Glomerular visceral epithelial cell (primary cell): ENCODE measurements at regions not wholly inside any gene's neighbourhood (a gene's known extent, or its start where the extent isn't known, plus 50 kb on each side); places are given as distances from the start of the nearest gene placed in this dataset.
"Not testable (repeated sequence)": the region's sequence is repeated elsewhere in the genome, so short reads cannot be mapped to it uniquely, and the experiment has no call there.

Experiments used
- DNase-seq: peaks from one replicate; pipeline ENCODE4 v3.0.0-alpha.2; 2016; ENCODE audit errors: extremely low spot score

GRCh38 chr6:159400826-159401225 lies 231.6 kb downstream of the FNDC1 start:
- DNase-seq, result peak; percentile 18

- DNase-seq, result no peak
These were observed 230.6 kb downstream of the FNDC1 start for GRCh38 chr6:159399751-159400221.

DNA sequence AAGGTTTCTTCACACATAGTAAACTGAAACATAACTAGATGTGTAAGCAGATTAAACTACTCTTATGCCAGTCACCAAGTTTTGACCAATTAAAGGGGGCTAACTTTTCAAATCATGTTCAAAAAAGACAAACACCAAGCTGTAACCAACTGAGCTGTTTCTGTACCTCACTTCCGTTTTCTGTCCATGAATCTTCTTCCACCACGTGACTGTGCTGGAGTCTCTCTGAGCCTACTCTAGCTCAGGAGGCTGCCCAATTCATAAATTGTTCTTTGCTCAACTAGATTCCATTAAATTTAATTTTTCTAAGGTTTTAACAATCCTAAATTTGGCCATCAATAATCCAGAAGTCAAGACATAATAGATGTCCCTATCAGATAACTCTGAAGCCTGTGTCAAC lies 229.4 kb downstream of the FNDC1 start:
- DNase-seq, result no peak

- DNase-seq, result no peak
These were observed 228.6 kb downstream of the FNDC1 start for GRCh38 chr6:159397753-159398152.

DNA sequence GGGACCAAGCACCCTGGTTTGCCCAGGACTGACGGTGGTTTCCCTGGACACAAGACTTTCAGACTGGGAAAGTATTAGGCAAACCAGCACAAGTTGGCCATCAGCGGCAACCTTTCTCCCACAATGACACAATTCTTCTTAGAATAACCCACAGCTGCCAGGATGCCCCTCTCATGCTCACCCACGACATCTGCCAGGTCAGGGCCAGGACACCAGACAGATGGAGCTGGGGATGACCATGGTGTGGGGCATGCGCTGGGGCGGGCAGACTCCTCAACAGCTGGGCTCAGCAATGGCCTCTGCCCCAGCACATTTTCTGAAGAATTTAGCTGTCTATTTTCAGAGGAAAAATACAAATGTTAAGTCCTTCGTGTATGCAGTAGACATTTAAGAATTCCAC lies 226.4 kb downstream of the FNDC1 start:
- DNase-seq, result no peak

- not testable (repeated sequence) for DNase-seq
These were observed 223.5 kb downstream of the FNDC1 start for GRCh38 chr6:159392695-159393094.

DNA sequence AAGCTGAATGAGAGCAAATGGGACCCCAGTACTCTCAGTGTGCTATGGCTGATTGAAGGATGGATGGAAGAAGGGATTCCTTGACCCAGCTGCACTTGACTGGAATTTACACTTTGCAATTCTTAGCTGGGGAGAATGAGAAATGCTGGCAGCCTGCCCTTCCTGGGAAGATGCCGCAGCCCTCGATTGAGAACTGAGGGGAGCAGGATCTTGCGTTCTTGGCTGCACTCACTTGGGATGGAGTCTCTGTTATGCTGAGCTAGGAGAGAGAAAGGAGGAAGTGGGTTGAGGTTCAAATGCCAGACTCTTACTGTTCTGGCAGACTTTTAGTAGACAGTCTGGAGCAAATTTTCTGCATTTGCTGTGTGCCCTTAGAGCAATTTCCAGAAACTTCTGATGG lies 221.2 kb downstream of the FNDC1 start:
- DNase-seq, result no peak

- DNase-seq, result no peak
These were observed 220.5 kb downstream of the FNDC1 start for GRCh38 chr6:159389695-159390094.

- DNase-seq, result no peak
These were observed 210.9 kb downstream of the FNDC1 start for GRCh38 chr6:159380114-159380513.

DNA sequence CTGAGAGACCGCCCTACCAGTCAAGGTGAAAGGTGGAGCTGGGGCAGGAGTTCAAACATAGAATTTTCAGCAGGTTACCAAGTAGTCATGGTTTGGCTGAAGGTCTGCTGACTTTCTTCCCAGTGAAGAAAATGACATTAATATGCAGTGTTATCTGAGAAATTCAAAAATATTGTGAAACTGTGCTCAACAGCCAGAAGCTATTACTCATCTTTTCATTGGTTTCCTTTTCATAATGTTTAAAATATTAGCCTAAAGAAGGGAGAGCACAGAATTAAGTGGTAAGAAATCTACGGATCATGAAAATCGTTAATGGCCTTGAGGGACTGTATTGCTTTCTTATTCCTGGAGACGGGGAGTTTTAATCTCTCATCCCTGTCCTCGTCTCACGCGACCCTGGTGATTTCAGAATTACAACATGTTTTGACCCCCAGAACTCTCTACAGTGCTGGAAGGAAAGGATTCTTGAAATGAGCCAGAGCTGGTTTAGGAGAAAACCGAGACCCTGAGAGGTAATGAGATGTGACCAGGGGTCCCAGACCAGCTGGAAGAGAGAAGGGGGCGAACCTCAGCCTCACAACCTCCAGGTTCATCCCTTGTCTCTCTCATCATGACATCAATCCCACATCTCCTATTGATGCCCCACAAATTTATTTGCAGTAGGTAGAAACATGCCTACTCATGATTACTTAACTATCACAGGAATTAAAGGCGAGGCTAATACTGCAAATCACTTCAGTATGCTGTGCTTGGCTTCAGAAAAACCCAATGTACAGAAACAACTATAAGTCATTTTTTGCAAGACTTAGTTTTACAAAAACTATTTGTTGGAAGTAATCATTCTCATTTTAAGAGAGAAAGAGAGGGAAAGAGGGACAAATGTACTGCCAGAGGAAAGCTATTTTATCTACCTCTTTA lies 209.5 kb downstream of the FNDC1 start:
- DNase-seq, result no peak

- DNase-seq, result no peak
These were observed 207.4 kb downstream of the FNDC1 start for GRCh38 chr6:159376516-159377158.

DNA sequence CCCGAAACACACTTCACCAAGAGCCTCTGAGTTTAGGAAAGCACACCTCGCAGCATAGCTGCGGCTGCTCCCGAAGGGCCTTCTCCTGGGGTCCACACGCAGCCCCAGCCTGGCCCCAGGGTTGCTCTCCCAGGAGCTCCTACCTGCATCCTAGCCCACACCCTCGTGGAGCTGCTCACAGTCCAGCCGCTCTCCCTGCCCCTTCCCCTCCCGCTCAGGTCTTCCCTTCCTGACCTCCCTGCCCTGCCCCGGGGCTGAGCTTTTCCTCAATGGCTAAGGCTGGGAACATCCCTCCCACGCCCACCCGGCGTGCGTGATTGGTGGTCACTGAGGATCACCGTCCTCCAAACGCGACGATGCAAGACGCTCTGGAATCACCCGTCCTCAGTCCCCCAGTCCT lies 205.8 kb downstream of the FNDC1 start:
- no peak for DNase-seq

DNA sequence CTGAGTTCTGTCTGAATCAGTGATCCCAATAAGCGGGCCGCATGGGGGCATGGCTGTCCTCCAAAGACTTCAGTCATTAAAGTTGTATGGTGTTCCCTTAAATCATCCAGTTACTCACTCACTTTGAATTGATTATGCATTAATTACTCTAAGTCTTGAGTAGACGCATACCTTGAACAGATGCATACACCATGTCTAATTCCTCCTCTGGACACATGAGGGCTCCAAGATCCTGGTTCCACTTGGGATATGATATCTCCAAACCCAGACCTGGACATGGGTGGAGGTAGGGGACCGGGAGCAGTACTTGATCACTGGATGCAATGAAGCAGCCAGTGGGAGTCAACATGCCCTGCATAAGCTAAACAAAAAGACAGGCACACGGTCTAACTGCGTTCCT lies 204.5 kb downstream of the FNDC1 start:
- DNase-seq, result no peak

DNA sequence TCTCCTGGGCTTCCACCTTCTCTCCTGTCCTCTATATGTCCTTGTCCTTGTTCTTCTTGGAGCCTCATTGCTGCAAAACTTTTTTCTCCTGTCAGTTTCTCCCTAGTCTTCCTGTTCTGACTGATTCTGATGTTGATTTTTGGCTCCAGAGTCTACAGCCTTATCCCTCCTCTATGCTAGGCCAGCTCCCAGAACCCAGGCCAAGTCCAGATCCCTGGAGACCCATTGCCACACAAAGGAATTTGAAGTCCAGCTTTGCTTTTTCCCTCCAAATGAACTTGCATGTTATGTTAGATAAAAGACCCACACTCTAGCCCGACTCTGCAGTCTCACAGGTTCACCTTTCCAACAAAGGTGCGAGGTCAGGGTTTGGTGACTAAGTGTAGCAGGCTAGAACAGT lies 203.1 kb downstream of the FNDC1 start:
- DNase-seq, result no peak

DNA sequence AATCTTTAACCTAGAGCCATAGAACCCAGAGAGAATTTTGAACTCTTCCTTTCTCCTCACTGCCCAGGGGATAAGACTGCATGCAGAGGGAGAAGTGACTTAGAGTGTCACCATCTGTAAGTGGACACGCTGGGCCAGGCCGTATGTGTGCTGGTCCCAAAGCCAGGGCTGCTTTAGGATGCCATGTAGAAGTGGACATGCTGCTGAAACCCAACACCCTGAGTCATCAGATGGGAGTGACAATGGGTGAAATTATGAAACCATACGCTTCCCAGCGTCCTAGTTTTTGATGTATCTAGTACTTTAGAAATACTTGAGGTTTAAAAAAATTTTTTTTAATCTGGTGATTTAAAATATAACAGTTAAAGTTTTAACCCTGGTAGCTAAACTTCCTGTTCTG lies 191.1 kb downstream of the FNDC1 start:
- no peak for DNase-seq

DNA sequence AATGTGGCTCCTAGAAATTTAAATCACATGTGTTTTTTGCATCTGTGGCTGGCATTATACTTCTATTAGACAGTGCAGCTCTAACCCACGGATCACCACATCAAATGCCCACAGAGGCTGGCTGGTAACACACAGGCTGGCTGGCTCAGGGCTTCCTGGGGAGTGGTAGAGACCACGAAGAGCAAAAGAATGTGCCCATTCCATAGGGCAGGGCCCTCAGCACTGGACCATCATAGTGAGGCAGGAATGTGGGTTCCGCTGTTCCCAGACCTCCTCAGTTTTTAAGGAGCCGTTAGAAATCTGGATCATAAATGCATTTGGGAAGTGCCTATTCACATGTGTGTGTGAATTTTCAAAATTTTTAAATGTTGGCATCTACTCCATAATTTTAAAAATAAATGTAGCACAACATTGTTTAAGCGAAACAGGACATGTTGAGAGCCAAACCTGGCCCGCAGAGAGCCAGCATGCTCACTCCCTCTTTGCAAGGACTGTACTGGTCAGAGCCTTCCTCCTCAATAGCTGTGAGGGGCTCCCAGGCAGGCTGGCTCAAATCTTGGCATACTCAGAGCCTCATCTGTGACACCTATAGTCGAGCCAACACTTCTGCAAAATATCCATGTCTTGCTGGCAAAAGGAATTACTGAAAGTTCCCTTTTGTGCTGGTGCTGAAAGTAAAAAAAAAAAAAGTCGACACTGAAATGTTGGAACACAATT lies 190.5 kb downstream of the FNDC1 start:
- DNase-seq, result no peak

DNA sequence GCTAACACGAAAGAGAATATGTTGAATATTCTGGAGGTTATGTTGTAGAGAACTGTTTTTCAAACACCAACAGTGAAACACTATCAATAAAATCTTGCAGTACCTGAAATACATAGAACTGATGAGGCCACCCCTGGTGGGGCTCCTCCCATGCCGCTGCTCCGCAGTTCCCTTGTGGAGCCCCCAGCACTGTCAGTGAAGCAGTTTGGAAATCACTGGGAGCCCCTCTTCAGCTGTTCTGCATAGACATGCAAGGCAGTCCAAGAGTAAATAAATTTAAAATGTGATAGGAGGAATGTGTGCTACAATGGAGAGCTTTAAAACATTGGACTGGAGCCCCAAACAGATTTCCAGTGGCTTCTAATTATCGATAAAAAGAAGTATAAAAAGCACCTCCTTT lies 189.4 kb downstream of the FNDC1 start:
- no peak for DNase-seq

DNA sequence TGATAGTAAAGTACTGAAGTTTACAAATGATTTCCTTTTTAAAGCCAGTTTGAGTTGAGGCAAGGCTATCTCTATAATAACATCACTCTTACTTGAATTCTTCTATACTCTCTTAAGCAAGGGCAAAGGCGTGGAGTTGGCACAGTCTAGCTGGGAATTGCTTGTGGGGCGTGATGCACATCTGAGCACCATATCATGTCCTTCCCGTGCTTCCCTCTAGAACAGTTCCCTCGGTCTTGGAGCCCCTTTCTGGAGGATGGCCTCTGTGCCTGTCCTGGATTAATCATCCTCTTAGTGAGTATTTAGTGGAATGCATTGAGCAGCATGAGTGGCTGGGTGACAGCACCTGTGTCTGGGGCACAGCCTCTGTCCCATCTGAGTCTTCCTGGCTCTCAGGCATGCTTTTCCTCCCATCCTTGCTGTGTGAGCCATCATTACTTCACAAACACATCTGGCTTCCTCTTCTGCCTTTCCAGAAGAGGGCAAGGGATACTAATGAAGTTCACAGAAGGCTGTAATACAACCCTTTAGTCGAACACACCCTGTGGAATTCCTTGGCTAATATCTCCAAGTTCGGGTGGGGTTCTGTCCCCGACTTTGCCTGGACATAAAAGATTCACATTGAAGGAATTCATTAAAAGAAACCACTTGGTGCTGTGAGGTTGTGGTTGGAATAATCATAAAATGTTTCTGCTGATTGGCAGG lies 188.2 kb downstream of the FNDC1 start:
- DNase-seq, result no peak

GRCh38 chr6:159353193-159353592 lies 184.0 kb downstream of the FNDC1 start:
- no peak for DNase-seq

DNA sequence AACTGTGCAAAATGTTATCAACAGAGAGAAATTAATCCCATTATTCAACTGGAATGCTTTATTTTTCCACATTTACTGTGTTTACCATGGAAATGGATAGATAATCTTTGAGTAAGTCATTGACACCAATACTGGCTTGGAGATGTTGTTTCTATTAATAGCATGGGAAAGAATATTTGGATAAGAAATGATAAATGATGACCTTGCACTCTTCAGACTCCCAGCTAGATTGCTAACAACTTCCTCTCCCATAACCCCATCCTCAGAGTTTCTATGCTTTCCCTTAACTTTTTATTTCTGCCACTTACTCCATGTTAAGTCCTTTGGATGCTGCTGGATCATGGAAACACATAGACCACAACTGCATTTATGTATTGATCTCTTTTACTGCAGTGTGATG lies 182.5 kb downstream of the FNDC1 start:
- DNase-seq, result no peak

DNA sequence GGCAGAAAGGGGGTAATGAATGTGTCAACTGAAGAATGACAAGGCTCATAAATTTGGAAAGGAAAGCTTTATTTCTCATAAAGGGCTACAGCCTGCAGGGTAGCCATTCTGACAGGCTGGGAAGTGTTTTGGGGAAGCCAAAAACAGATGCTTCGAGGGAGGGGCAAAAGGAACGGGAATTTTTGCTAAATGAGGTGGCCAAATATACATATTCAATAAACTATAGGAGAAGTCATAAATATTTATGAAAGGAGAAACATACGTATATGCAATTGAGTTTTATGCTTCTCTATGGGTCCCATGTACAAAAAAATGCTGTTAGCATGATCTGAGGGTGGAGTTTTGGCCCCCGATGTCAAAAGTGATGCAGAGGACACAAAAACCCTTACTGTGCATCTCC lies 180.7 kb downstream of the FNDC1 start:
- no peak for DNase-seq

- no peak for DNase-seq
These were observed 174.5 kb downstream of the FNDC1 start for GRCh38 chr6:159343709-159344108.
